Smooth muscle cell (in vitro differentiated cells): ENCODE measurements at regions not wholly inside any gene's neighbourhood (a gene's known extent, or its start where the extent isn't known, plus 50 kb on each side); places are given as distances from the start of the nearest gene placed in this dataset.

Experiments used
- DNase-seq: peaks from one replicate; lab custom pipeline; 2025; ENCODE audit not compliant: unreplicated experiment; lab: John Stamatoyannopoulos, UW
- H2AFZ ChIP-seq: fragments of 200-600 bp; sonication (generic); 2 replicates; pipeline ENCODE4 v1.6.0; 2016; ENCODE audit warnings: antibody characterized with exemption, low read depth, mild to moderate bottlenecking
- H3F3A ChIP-seq: fragments of 200-600 bp; sonication (generic); 2 replicates; pipeline ENCODE4 v1.6.0; 2017; ENCODE audit warnings: antibody characterized with exemption, low read depth
- H3K27ac ChIP-seq: fragments of 200-600 bp; sonication (generic); 2 replicates; pipeline ENCODE4 v1.5.1; 2016; ENCODE audit warnings: low read depth, mild to moderate bottlenecking
- H3K27me3 ChIP-seq: fragments of 200-600 bp; sonication (generic); 2 replicates; pipeline ENCODE4 v1.6.1; 2016; ENCODE audit warnings: low read depth, mild to moderate bottlenecking
- H3K36me3 ChIP-seq: fragments of 200-600 bp; sonication (generic); 2 replicates; pipeline ENCODE4 v1.5.1; 2016; ENCODE audit warnings: low read depth
- H3K4me1 ChIP-seq: fragments of 200-600 bp; sonication (generic); 2 replicates; pipeline ENCODE4 v1.5.1; 2016; ENCODE audit warnings: low read depth
- H3K4me2 ChIP-seq: fragments of 200-600 bp; sonication (generic); 2 replicates; pipeline ENCODE4 v1.6.0; 2016; ENCODE audit warnings: mild to moderate bottlenecking
- H3K4me3 ChIP-seq: fragments of 200-600 bp; sonication (generic); 2 replicates; pipeline ENCODE4 v1.5.1; 2016; ENCODE audit warnings: mild to moderate bottlenecking
- H3K79me2 ChIP-seq: fragments of 200-600 bp; sonication (generic); 2 replicates; pipeline ENCODE4 v1.6.0; 2016; ENCODE audit warnings: low read depth, mild to moderate bottlenecking
- H3K9ac ChIP-seq: fragments of 200-600 bp; sonication (generic); 2 replicates; pipeline ENCODE4 v1.6.0; 2016; ENCODE audit warnings: low read depth
- H3K9me3 ChIP-seq: fragments of 200-600 bp; sonication (generic); replicated peaks from 2 replicates; pipeline ENCODE4 v1.5.1; 2016; ENCODE audit warnings: low read depth
- H4K20me1 ChIP-seq: fragments of 200-600 bp; sonication (generic); 2 replicates; pipeline ENCODE4 v1.6.0; 2016; ENCODE audit warnings: low read depth
- CTCF ChIP-seq: fragments of 200-600 bp; sonication (generic); IDR thresholded peaks from 2 replicates; pipeline ENCODE4 v1.5.1; 2017; ENCODE audit warnings: borderline replicate concordance, mild to moderate bottlenecking, antibody characterized with exemption; ENCODE audit not compliant: insufficient read depth, poor library complexity, severe bottlenecking
- WGBS: methylation state at CpG from one replicate; pipeline ENCODE4 v1.1.7; 2016; ENCODE audit warnings: low lambda C conversion rate; 5-methylcytosine and 5-hydroxymethylcytosine counted together

GRCh38 chr2:204268458-204268857 lies 276.8 kb upstream of the PARD3B start:
- WGBS, result 87% methylated on average over 5 of the region's 5 CpGs
- Histone ChIP-seq H3K9me3 (no peaks in the 10 kb centered on the region), H3K9ac (no peak overlapping the region), H3K27ac (no peak overlapping the region), H3K79me2 (no peaks in the 10 kb centered on the region), H3K4me1 (peaks cover 23% of the 10 kb centered on the region), H3F3A (no peaks in the 10 kb centered on the region), H3K4me3 (no peak overlapping the region), H4K20me1 (no peaks in the 10 kb centered on the region), H3K27me3 (peaks cover 3% of the 10 kb centered on the region), H2AFZ (no peak overlapping the region), H3K4me2 (no peak overlapping the region), H3K36me3 (no peaks in the 10 kb centered on the region)
- TF ChIP-seq CTCF, result no peak
- no peak for DNase-seq

- Histone ChIP-seq H3K27ac (no peak overlapping the region), H3K36me3 (no peaks in the 10 kb centered on the region), H3K4me2 (no peak overlapping the region), H3K9ac (no peak overlapping the region), H4K20me1 (no peaks in the 10 kb centered on the region), H3F3A (no peaks in the 10 kb centered on the region), H3K27me3 (peaks cover 3% of the 10 kb centered on the region), H2AFZ (no peak overlapping the region), H3K4me3 (no peak overlapping the region), H3K4me1 (peaks cover 23% of the 10 kb centered on the region), H3K79me2 (no peaks in the 10 kb centered on the region), H3K9me3 (no peaks in the 10 kb centered on the region)
- no peak for TF ChIP-seq CTCF
- WGBS, result 86% methylated on average over 3 of the region's 3 CpGs
- no peak for DNase-seq
Observed at GRCh38 chr2:204268971-204269370, 276.3 kb upstream of the PARD3B start.

- H2AFZ ChIP-seq, result no peak overlapping the region
- no peak overlapping the region for H3K4me2 ChIP-seq
Observed at GRCh38 chr2:204272089-204272488, 273.2 kb upstream of the PARD3B start.

More at GRCh38 chr2:204272089-204272488, 273.2 kb upstream of the PARD3B start:
- Histone ChIP-seq H3K36me3 (no peaks in the 10 kb centered on the region), H3K9me3 (no peaks in the 10 kb centered on the region), H3K9ac (no peak overlapping the region), H3K27ac (no peak overlapping the region), H3F3A (no peaks in the 10 kb centered on the region), H3K4me1 (no peaks in the 10 kb centered on the region), H3K4me3 (no peak overlapping the region), H3K79me2 (no peaks in the 10 kb centered on the region), H4K20me1 (no peaks in the 10 kb centered on the region), H3K27me3 (no peaks in the 10 kb centered on the region)
- 71% methylated on average over 3 of the region's 3 CpGs for WGBS
- no peak for TF ChIP-seq CTCF
- DNase-seq, result no peak
